HFFc6 (cell line): ENCODE measurements at regions not wholly inside any gene's neighbourhood (a gene's known extent, or its start where the extent isn't known, plus 50 kb on each side); places are given as distances from the start of the nearest gene placed in this dataset.

ENCODE experiments used
- DNase-seq: peaks from one replicate; pipeline ENCODE4 v3.0.0-alpha.2; 2018
- H3K27ac Mint-ChIP-seq: 2 replicates; pipeline ENCODE4 v1.8.0; 2020; ENCODE audit warnings: mild to moderate bottlenecking, mixed read lengths
- H3K27me3 Mint-ChIP-seq: 2 replicates; pipeline ENCODE4 v1.8.0; 2021; ENCODE audit warnings: mild to moderate bottlenecking, moderate library complexity, mixed read lengths; ENCODE audit not compliant: insufficient read depth
- H3K36me3 Mint-ChIP-seq: 2 replicates; pipeline ENCODE4 v1.8.0; 2021; ENCODE audit warnings: low read depth, mixed read lengths
- H3K4me1 Mint-ChIP-seq: 2 replicates; pipeline ENCODE4 v1.8.0; 2020; ENCODE audit warnings: low read depth, mixed read lengths
- H3K4me3 Mint-ChIP-seq: 2 replicates; pipeline ENCODE4 v1.8.0; 2020; ENCODE audit warnings: mild to moderate bottlenecking, moderate library complexity, mixed read lengths
- H3K9me3 Mint-ChIP-seq: 2 replicates; pipeline ENCODE4 v1.8.0; 2020; ENCODE audit warnings: mild to moderate bottlenecking, mixed read lengths
- TF ChIP-seq, protein P1 (sequence below): fragments of 200-600 bp; sonication (generic); IDR thresholded peaks from 2 replicates; pipeline ENCODE4 v1.5.0; 2021; ENCODE audit warnings: antibody characterized with exemption, mild to moderate bottlenecking

DNA sequence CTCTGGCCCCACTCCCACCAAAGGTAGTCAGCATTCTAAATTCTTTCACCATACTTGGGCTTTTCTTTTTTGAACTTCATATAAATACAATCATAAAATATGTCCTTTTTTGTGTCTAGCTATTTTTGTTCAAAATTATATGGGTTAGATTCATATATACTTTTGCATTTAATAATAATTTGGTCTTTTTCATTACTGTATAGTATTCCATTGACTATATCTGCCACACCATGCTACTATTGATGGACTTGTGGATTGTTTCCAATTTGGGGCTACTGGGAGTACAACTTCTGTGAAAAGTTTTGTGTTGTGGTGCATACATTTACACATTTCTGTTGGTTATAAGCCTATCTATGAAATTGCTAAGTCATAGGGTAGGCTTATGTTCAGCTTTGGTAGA lies 85.7 kb downstream of the GLUL start:
- no peaks in the 10 kb centered on the region for H3K36me3 Mint-ChIP-seq
- no peaks in the 10 kb centered on the region for H3K4me1 Mint-ChIP-seq
- DNase-seq: no peak
- no peaks in the 10 kb centered on the region for H3K9me3 Mint-ChIP-seq
- TF ChIP-seq, protein P1, sequence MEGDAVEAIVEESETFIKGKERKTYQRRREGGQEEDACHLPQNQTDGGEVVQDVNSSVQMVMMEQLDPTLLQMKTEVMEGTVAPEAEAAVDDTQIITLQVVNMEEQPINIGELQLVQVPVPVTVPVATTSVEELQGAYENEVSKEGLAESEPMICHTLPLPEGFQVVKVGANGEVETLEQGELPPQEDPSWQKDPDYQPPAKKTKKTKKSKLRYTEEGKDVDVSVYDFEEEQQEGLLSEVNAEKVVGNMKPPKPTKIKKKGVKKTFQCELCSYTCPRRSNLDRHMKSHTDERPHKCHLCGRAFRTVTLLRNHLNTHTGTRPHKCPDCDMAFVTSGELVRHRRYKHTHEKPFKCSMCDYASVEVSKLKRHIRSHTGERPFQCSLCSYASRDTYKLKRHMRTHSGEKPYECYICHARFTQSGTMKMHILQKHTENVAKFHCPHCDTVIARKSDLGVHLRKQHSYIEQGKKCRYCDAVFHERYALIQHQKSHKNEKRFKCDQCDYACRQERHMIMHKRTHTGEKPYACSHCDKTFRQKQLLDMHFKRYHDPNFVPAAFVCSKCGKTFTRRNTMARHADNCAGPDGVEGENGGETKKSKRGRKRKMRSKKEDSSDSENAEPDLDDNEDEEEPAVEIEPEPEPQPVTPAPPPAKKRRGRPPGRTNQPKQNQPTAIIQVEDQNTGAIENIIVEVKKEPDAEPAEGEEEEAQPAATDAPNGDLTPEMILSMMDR: no peak
- H3K4me3 Mint-ChIP-seq: no peak overlapping the region
- no peak overlapping the region for H3K27ac Mint-ChIP-seq
- peaks cover 9% of the 10 kb centered on the region; the same call in 1 of the 2 replicates for H3K27me3 Mint-ChIP-seq

DNA sequence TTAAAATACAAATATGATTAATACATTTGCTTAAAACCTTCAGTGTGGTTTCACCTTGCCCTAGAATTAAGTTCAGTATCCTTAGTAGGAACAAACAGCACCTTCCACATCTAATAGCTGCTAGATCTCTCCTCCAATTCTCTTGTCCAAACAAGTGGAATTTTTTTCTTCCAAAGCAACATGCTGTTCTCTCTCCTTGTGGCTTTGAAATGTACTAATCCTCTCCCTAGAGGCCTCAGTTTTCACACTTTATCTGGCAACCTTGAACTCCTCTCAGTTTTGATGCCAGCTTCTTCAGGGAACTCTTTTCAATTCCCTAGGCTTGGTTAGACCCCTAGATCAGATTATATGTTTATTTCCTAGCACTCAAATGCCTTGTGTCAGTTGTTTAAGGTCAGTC lies 87.0 kb downstream of the GLUL start:
- Mint-ChIP-seq H3K4me3 (no peak overlapping the region), H3K27ac (no peak overlapping the region), H3K27me3 (peaks cover 10% of the 10 kb centered on the region), H3K4me1 (peaks cover 8% of the 10 kb centered on the region), H3K36me3 (no peaks in the 10 kb centered on the region), H3K9me3 (no peaks in the 10 kb centered on the region)
- DNase-seq: no peak
- TF ChIP-seq, protein P1: no peak

DNA sequence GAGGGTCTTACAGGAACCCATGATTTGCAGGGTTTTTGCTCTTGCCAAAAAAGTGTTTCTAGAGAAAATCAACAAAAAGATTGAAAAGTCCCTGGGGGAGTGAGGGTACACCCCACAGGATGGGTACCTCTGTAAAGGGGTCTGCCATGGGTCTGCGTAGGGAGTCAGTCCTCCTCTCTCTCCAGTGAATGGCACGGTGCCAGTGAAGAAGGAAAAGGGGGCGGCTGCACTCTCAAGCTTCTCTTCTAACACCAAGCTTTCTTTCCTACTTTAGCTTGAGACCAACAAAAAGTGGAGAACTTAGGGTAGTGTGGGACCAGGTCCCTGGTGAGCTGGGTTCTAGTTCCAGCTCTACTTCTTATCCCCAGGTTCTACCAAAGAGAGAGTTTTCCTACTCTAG lies 87.4 kb downstream of the GLUL start:
- Mint-ChIP-seq H3K9me3 (no peaks in the 10 kb centered on the region), H3K27me3 (peaks cover 10% of the 10 kb centered on the region), H3K36me3 (no peaks in the 10 kb centered on the region), H3K4me1 (peaks cover 10% of the 10 kb centered on the region), H3K27ac (no peak overlapping the region), H3K4me3 (no peak overlapping the region)
- TF ChIP-seq, protein P1: no peak
- DNase-seq: no peak

DNA sequence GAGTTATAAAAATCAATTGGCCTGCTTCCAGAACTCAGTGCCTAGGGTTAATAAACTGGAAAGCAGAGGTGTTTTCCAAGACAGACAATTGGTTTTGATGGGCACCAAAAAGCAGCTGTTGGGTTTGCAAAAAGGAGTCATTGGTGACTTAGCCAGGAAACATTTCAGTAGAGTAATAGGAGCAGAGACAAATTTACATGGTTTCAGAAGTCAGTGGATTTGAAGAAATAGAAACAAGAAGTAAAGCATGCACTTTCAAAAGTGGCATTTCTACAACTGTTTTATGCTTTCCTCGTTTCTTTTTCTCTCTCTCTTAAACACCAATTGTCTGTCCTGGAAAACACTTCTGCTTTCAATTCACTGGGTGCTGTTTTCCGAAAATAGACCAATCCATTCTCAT lies 87.8 kb downstream of the GLUL start:
- TF ChIP-seq, protein P1: no peak
- H3K9me3 Mint-ChIP-seq: no peaks in the 10 kb centered on the region
- H3K27me3 Mint-ChIP-seq: peaks cover 10% of the 10 kb centered on the region
- DNase-seq: no peak
- H3K4me1 Mint-ChIP-seq: peaks cover 10% of the 10 kb centered on the region
- no peaks in the 10 kb centered on the region for H3K36me3 Mint-ChIP-seq
- no peak overlapping the region for H3K4me3 Mint-ChIP-seq
- no peak overlapping the region for H3K27ac Mint-ChIP-seq

DNA sequence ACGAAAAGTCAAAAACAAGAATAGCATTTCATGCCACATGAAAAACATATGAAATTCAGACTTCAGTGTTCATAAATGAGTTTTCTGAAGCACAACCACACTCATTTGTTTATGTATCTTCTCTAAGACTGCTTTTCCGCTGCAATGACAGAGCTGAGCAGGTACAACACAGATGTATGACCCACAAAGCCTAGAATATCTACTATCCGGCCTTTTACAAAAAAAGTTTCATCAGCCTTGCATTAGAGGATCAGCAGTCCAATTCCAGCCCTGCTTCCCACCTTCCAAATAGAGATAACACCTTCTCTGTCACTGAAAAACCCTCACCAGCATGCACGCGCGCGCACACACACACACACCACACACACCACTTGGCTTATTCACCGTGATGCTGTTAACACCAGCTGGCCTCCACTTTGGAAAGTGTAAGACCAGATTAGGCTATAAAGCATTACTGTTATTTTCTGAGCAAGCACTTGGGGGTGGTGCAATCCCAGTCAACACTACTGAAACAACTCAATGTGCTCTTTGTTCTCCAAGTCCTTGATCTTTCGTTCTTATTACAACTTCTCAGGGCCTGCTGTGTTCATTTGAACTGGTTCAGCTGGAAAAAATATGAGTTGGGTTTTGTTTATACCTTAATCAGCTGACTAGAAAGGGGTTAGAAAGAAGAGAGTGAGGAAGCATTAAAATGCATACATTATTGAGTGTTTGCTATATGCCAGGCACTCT lies 90.0 kb downstream of the GLUL start:
- peaks cover 12% of the 10 kb centered on the region for H3K27me3 Mint-ChIP-seq
- H3K4me3 Mint-ChIP-seq: no peak overlapping the region
- H3K27ac Mint-ChIP-seq: no peak overlapping the region
- H3K9me3 Mint-ChIP-seq: no peaks in the 10 kb centered on the region
- H3K36me3 Mint-ChIP-seq: no peaks in the 10 kb centered on the region
- peaks cover 10% of the 10 kb centered on the region for H3K4me1 Mint-ChIP-seq
- peak; percentile 14 for DNase-seq
- TF ChIP-seq, protein P1: no peak
